ENCODE measurements at regions not wholly inside any gene's neighbourhood (a gene's known extent, or its start where the extent isn't known, plus 50 kb on each side); places are given as distances from the start of the nearest gene placed in this dataset.

DNA sequence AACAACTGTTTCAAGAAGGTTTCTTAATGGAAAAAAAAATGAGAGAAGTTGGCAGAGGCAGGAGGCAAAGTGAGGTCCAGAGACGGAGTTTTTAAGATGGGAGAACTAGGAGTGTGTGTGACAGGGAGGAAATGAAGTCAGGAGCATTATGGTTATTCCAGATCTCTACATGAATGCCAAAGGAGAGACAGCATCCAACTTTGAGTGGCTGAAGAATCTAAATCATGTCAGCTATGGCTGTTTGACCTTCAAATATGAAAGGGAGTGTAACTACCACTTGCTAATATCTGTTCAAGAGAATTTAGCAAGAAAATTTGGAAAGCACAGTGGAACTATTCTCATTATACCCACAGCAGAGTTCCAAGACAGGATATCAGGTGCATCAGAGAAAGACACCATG, 81.2 kb upstream of the CCBE1 start:
- TF ChIP-seq, protein P1, sequence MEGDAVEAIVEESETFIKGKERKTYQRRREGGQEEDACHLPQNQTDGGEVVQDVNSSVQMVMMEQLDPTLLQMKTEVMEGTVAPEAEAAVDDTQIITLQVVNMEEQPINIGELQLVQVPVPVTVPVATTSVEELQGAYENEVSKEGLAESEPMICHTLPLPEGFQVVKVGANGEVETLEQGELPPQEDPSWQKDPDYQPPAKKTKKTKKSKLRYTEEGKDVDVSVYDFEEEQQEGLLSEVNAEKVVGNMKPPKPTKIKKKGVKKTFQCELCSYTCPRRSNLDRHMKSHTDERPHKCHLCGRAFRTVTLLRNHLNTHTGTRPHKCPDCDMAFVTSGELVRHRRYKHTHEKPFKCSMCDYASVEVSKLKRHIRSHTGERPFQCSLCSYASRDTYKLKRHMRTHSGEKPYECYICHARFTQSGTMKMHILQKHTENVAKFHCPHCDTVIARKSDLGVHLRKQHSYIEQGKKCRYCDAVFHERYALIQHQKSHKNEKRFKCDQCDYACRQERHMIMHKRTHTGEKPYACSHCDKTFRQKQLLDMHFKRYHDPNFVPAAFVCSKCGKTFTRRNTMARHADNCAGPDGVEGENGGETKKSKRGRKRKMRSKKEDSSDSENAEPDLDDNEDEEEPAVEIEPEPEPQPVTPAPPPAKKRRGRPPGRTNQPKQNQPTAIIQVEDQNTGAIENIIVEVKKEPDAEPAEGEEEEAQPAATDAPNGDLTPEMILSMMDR (IDR thresholded peaks at IDR 0.05; ENCODE audit: insufficient read depth, low read length, poor library complexity, severe bottlenecking), result no peak
- no peak for TF ChIP-seq EZH2phosphoT487 (conservative IDR thresholded peaks at IDR 0.05; ENCODE audit: low read length)
